Esophagus muscularis mucosa (tissue), 4 donors: ENCODE measurements at regions not wholly inside any gene's neighbourhood (a gene's known extent, or its start where the extent isn't known, plus 50 kb on each side); places are given as distances from the start of the nearest gene placed in this dataset.

Experiments used
- DNase-seq: peaks from one replicate; pipeline ENCODE4 v3.0.0-alpha.2; 2017; ENCODE audit errors: extremely low spot score
- H3K27ac ChIP-seq, 4 donors: fragments of 200-600 bp; sonication (generic); replicated peaks in 1 of 4; 1 replicate in 3 of 4; 2 replicates in 1 of 4; pipeline ENCODE4 v1.5.1; 2016 to 2019; ENCODE audit warnings: mild to moderate bottlenecking in 1 of 4
- H3K27me3 ChIP-seq, 4 donors: fragments of 200-600 bp; sonication (generic); one replicate each; pipeline versions ENCODE4 v1.5.1 to v1.6.0; 2016 to 2019
- H3K36me3 ChIP-seq, 4 donors: fragments of 200-600 bp; sonication (generic); one replicate each; pipeline ENCODE4 v1.5.1; 2016 to 2019
- H3K4me1 ChIP-seq, 4 donors: fragments of 200-600 bp; sonication (generic); one replicate each; pipeline ENCODE4 v1.5.1; 2016 to 2019
- H3K4me3 ChIP-seq, 4 donors: fragments of 200-600 bp; sonication (generic); 1 replicate in 2 of 4; 2 replicates in 2 of 4; pipeline ENCODE4 v1.5.1; 2016 to 2019; ENCODE audit warnings: mild to moderate bottlenecking in 4 of 4, moderate library complexity in 1 of 4
- H3K9me3 ChIP-seq, 4 donors: fragments of 200-600 bp; sonication (generic); 1 replicate in 3 of 4; 2 replicates in 1 of 4; pipeline ENCODE4 v1.5.1; 2016 to 2019
- CTCF ChIP-seq, 3 experiments: fragments of 200-600 bp in 2 of 3; fragments of 450-650 bp in 1 of 3; sonication (generic) in 2 of 3; IDR thresholded peaks; one replicate each; pipeline ENCODE4 v1.5.1; 2017 to 2019; ENCODE audit warnings: antibody characterized with exemption in 3 of 3, mild to moderate bottlenecking in 2 of 3, moderate library complexity in 1 of 3
- EP300 ChIP-seq: sonication (generic); formaldehyde crosslinking; IDR thresholded peaks from one replicate; pipeline ENCODE4 v1.6.1; 2017; ENCODE audit warnings: antibody characterized with exemption
- POLR2A ChIP-seq: fragments of 450-650 bp; IDR thresholded peaks from one replicate; pipeline ENCODE4 v1.6.1; 2017; ENCODE audit warnings: antibody characterized with exemption, moderate library complexity, mild to moderate bottlenecking, low read depth
- POLR2AphosphoS5 ChIP-seq, 2 donors: sonication (generic); formaldehyde crosslinking; IDR thresholded peaks; one replicate each; pipeline ENCODE4 v1.6.1; 2017; ENCODE audit warnings: antibody characterized with exemption in 2 of 2
- WGBS: methylation state at CpG from one replicate; pipeline ENCODE4 v1.1.5; 2018; 5-methylcytosine and 5-hydroxymethylcytosine counted together
- intact Hi-C: fragments of 100-400 bp; cut with DNase I; formaldehyde crosslinking; loops from one replicate; pipeline ENCODE4 v1.15.1; 2023

- Histone ChIP-seq H3K9me3 (no peaks in the 10 kb centered on the region), H3K27ac (no peak overlapping the region), H3K27me3 (no peaks in the 10 kb centered on the region), H3K4me3 (no peak overlapping the region), H3K36me3 (no peaks in the 10 kb centered on the region), H3K4me1 (no peaks in the 10 kb centered on the region)
- DNase-seq, result no peak
- intact Hi-C loops, result no loop called here
- 83% methylated on average over 8 of the region's 8 CpGs for WGBS
- TF ChIP-seq CTCF (IDR thresholded peaks at IDR 0.05) (no peak), POLR2AphosphoS5 (IDR thresholded peaks at IDR 0.05) (no peak), POLR2A (no peak), EP300 (no peak)
Observed at GRCh38 chr13:86856991-86857390, 814.2 kb upstream of the SLITRK5 start.

- Histone ChIP-seq H3K27ac (no peak overlapping the region), H3K4me1 (no peaks in the 10 kb centered on the region)
- no peak for DNase-seq
Observed at GRCh38 chr13:86858216-86858615, 813.0 kb upstream of the SLITRK5 start.

GRCh38 chr13:86862137-86862536 lies 809.0 kb upstream of the SLITRK5 start:
- H3K4me3 ChIP-seq, result no peak overlapping the region
- no peaks in the 10 kb centered on the region for H3K9me3 ChIP-seq
- no peak for DNase-seq
- no peaks in the 10 kb centered on the region for H3K27me3 ChIP-seq
- intact Hi-C loops, result no loop called here
- H3K27ac ChIP-seq, result no peak overlapping the region
- no peaks in the 10 kb centered on the region for H3K36me3 ChIP-seq
- TF ChIP-seq CTCF (IDR thresholded peaks at IDR 0.05) (no peak), POLR2A (no peak), POLR2AphosphoS5 (IDR thresholded peaks at IDR 0.05) (no peak), EP300 (no peak)
- no peaks in the 10 kb centered on the region for H3K4me1 ChIP-seq

More at GRCh38 chr13:86858216-86858615, 813.0 kb upstream of the SLITRK5 start:
- Histone ChIP-seq H3K27me3 (no peaks in the 10 kb centered on the region), H3K4me3 (no peak overlapping the region), H3K9me3 (no peaks in the 10 kb centered on the region), H3K36me3 (no peaks in the 10 kb centered on the region)
- no peak for TF ChIP-seq POLR2AphosphoS5 (IDR thresholded peaks at IDR 0.05)
- TF ChIP-seq CTCF (IDR thresholded peaks at IDR 0.05), result no peak
- no peak for TF ChIP-seq EP300
- TF ChIP-seq POLR2A, result no peak
- intact Hi-C loops, result no loop called here

GRCh38 chr13:86864376-86864775 lies 806.8 kb upstream of the SLITRK5 start:
- WGBS, result 89% methylated on average over 3 of the region's 3 CpGs
- no peaks in the 10 kb centered on the region for H3K4me1 ChIP-seq
- no peak overlapping the region for H3K27ac ChIP-seq

More at GRCh38 chr13:86864376-86864775, 806.8 kb upstream of the SLITRK5 start:
- H3K9me3 ChIP-seq, result no peaks in the 10 kb centered on the region
- no peaks in the 10 kb centered on the region for H3K36me3 ChIP-seq
- no peaks in the 10 kb centered on the region for H3K27me3 ChIP-seq
- intact Hi-C loops, result no loop called here
- TF ChIP-seq POLR2AphosphoS5 (IDR thresholded peaks at IDR 0.05) (no peak), EP300 (no peak), CTCF (IDR thresholded peaks at IDR 0.05) (no peak), POLR2A (no peak)
- no peak overlapping the region for H3K4me3 ChIP-seq
- no peak for DNase-seq
